Lower leg skin (tissue), 4 donors: ENCODE measurements at regions not wholly inside any gene's neighbourhood (a gene's known extent, or its start where the extent isn't known, plus 50 kb on each side); places are given as distances from the start of the nearest gene placed in this dataset.

Source experiments
- DNase-seq, 2 donors: peaks; one replicate each; pipeline ENCODE4 v3.0.0-alpha.2; 2019; ENCODE audit warnings: low spot score in 2 of 2
- H3K4me3 ChIP-seq: fragments of 200-600 bp; sonication (generic); 2 replicates; pipeline ENCODE4 v1.5.1; 2017; ENCODE audit warnings: mild to moderate bottlenecking, low read depth; ENCODE audit not compliant: poor library complexity, severe bottlenecking
- POLR2A ChIP-seq, 2 donors: fragments of 450-650 bp; IDR thresholded peaks; one replicate each; pipeline ENCODE4 v1.6.1; 2016 to 2017; ENCODE audit warnings: antibody characterized with exemption in 2 of 2, mild to moderate bottlenecking in 1 of 2, moderate library complexity in 1 of 2
- WGBS, 2 donors: methylation state at CpG; one replicate each; pipeline ENCODE4 v1.1.5; 2018; 5-methylcytosine and 5-hydroxymethylcytosine counted together
- intact Hi-C: fragments of 100-400 bp; cut with DNase I; formaldehyde crosslinking; loops from one replicate; pipeline ENCODE4 v1.15.0; 2023; ENCODE audit warnings: low total_unique reads
- TF ChIP-seq, protein P1 (sequence below), 3 donors: fragments of 450-650 bp; IDR thresholded peaks; one replicate each; pipeline ENCODE4 v1.5.1; 2016; ENCODE audit warnings: antibody characterized with exemption in 3 of 3, mild to moderate bottlenecking in 3 of 3, moderate library complexity in 2 of 3

DNA sequence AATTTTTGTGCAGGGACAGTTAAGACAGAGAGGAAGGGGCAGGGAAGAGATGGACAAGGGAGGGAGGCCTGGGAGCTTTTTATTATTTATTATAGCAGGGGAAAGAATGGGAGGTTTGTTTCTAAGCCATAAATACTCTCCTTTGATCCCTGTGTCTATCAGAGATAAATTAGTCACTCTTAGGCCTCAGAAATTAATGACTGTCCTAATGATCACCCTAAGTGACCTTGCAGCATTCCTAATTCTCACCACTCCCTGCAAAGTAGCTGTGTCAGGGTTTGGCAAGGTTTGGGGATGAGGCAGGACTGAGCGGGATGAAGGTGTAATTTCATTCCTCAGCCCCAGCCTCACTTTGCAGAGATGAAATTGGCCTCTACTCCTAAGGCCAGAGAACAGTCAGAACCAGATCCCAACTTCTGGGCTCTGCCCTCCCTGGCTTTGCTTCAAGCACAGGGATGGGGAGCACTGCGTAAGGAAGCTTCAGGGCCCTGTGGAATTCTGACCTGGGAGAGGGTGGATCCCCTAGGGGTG lies 95.0 kb downstream of the TMEM17 start:
- DNase-seq = no peak
- no peak for TF ChIP-seq POLR2A (IDR thresholded peaks at IDR 0.05)
- TF ChIP-seq, protein P1, sequence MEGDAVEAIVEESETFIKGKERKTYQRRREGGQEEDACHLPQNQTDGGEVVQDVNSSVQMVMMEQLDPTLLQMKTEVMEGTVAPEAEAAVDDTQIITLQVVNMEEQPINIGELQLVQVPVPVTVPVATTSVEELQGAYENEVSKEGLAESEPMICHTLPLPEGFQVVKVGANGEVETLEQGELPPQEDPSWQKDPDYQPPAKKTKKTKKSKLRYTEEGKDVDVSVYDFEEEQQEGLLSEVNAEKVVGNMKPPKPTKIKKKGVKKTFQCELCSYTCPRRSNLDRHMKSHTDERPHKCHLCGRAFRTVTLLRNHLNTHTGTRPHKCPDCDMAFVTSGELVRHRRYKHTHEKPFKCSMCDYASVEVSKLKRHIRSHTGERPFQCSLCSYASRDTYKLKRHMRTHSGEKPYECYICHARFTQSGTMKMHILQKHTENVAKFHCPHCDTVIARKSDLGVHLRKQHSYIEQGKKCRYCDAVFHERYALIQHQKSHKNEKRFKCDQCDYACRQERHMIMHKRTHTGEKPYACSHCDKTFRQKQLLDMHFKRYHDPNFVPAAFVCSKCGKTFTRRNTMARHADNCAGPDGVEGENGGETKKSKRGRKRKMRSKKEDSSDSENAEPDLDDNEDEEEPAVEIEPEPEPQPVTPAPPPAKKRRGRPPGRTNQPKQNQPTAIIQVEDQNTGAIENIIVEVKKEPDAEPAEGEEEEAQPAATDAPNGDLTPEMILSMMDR (IDR thresholded peaks at IDR 0.05) = no peak
- 20 to 35% methylated on average over 2 of the region's 2 CpGs for WGBS, 2 donors
- no peak overlapping the region for H3K4me3 ChIP-seq
- intact Hi-C loops = no loop called here

DNA sequence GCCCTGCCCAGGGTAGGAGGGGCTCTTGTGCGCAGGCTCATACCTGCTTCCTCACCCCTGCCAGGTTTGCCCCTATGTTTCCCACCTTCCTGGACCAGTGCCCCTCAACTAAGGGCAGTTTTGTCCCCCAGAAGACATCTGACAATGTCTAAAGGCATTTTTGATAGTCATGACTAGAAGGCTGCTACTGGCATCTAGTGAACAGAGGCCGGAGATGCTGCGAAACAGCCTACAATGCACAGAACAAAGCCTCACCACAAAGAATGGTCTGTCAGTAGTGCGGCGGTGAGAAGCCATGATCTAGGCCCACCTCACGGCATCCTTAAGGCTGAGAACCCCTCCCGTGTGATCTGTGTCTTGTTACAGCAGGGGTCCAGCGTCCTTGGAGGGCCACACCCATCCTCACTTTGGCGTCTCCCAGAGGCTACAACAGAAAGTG lies 96.0 kb downstream of the TMEM17 start:
- intact Hi-C loops = no loop called here
- no peak overlapping the region for H3K4me3 ChIP-seq
- TF ChIP-seq POLR2A (IDR thresholded peaks at IDR 0.05) = no peak
- TF ChIP-seq, protein P1 (IDR thresholded peaks at IDR 0.05) = no peak
- WGBS, 2 donors = 81 to 87% methylated on average over 9 of the region's 9 CpGs
- no peak for DNase-seq

- no peak overlapping the region for H3K4me3 ChIP-seq
- WGBS, 2 donors = 96 to 98% methylated on average over 2 of the region's 2 CpGs
- no peak for DNase-seq
- TF ChIP-seq POLR2A (IDR thresholded peaks at IDR 0.05) = no peak
- TF ChIP-seq, protein P1 (IDR thresholded peaks at IDR 0.05) = no peak
- intact Hi-C loops = loop anchor here (10.0 kb wide), 1 partner anchor 415 kb away; no protein-coding TSS in a partner anchor
Measured at GRCh38 chr2:62409442-62409841, 96.6 kb downstream of the TMEM17 start.

GRCh38 chr2:62408241-62408677 lies 97.7 kb downstream of the TMEM17 start:
- intact Hi-C loops = loop anchor here (10.0 kb wide), 1 partner anchor 413 kb away; no protein-coding TSS in a partner anchor
- TF ChIP-seq, protein P1 (IDR thresholded peaks at IDR 0.05) = no peak
- no peak for TF ChIP-seq POLR2A (IDR thresholded peaks at IDR 0.05)
- DNase-seq = no peak
- 78 to 85% methylated on average over 10 of the region's 10 CpGs for WGBS, 2 donors
- H3K4me3 ChIP-seq = no peak overlapping the region

DNA sequence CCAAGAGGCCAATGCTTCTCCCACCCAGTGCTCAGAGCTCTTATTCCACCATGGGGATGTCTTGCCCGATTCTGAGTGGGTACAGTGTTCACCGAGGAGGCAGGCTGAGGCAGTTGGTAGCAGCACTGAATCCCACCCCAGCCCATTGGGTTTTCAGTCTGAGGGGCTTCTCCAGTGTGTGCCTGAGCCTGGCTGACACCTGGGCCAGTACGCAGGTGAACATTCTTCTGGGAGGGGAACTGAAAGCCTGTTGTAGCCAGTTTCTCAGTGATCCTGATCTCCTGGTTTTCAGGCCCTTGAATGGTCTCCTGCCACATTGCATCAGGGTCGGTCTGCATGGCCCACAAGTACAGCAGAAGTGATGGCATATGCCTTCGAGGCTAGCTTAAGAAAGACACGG lies 98.2 kb downstream of the TMEM17 start:
- TF ChIP-seq, protein P1 (IDR thresholded peaks at IDR 0.05) = no peak
- no peak for TF ChIP-seq POLR2A (IDR thresholded peaks at IDR 0.05)
- intact Hi-C loops = loop anchor here (10.0 kb wide), 1 partner anchor 413 kb away; no protein-coding TSS in a partner anchor
- WGBS, 2 donors = 70 to 84% methylated on average over 6 of the region's 6 CpGs

DNA sequence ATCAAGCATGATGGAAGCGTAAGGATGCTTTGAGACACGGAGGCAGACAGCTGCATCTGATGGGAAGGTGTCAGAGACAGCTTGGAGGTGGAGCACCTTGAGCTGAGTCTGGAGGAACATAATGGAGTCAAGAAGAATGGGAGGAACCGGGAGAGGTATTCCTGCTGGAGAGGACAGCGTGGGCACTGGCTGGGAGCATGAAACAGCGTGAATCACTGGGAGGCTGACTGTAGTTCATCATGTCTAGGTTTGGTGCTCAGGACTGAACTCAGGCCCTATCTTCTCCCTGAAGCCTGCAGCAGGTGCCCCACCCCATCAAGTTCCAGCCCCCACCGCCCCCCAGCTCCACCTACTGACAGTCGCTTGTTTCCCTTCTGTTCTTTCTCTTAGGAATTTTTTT lies 98.6 kb downstream of the TMEM17 start:
- H3K4me3 ChIP-seq = no peak overlapping the region
- intact Hi-C loops = loop anchor here (10.0 kb wide), 1 partner anchor 413 kb away; no protein-coding TSS in a partner anchor
- TF ChIP-seq POLR2A (IDR thresholded peaks at IDR 0.05) = no peak
- TF ChIP-seq, protein P1 (IDR thresholded peaks at IDR 0.05) = no peak
- WGBS, 2 donors = 91 to 92% methylated on average over 7 of the region's 7 CpGs
- DNase-seq = no peak

More for the DNA sequence above, 98.2 kb downstream of the TMEM17 start:
- DNase-seq = no peak
- H3K4me3 ChIP-seq = no peak overlapping the region
